ENCODE measurements at regions not wholly inside any gene's neighbourhood (a gene's known extent, or its start where the extent isn't known, plus 50 kb on each side); places are given as distances from the start of the nearest gene placed in this dataset.
"Not testable (repeated sequence)": the region's sequence is repeated elsewhere in the genome, so short reads cannot be mapped to it uniquely, and the experiment has no call there.

DNA sequence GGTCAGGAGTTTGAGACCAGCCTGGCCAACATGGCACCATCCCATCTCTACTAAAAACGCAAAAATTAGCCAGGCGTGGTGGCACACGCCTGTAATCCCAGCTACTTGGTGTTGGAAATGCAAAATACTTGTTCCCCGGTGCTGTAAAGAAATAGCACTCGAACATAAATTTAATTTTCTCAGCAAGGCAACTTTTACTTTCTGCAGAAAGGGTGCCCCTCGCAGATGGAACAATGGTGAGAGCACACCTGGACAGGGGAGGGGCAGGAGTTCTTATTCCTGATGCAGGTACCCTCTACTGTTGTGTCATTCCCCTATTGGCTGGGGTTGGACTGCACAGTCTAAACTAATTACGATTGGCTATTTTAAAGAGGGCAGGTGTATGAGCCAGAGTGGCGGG lies 139.7 kb downstream of the FHIP1A start:
- intact Hi-C loops (cut with micrococcal nuclease) (no loop called here), in situ Hi-C loops (cut with MboI) (no loop called here)
- Histone ChIP-seq H3K9me1 (ENCODE audit: control insufficient read depth, insufficient read depth, low read length) (no peaks in the 10 kb centered on the region), H3K4me3 (no peak overlapping the region), H3K4me1 (replicated peaks in 1 of 2; ENCODE audit: control insufficient read depth in 2 of 2, insufficient read depth in 2 of 2, low read length in 2 of 2) (no peaks in the 10 kb centered on the region), H3K4me2 (ENCODE audit: insufficient read depth, low read length) (no peak overlapping the region), H3K9ac (ENCODE audit: insufficient read depth in 1 of 2, low read depth in 2 of 2, low read length in 2 of 2) (no peak overlapping the region), H2AFZ (ENCODE audit: low read depth, low read length) (no peak overlapping the region), H4K20me1 (replicated peaks; ENCODE audit: control insufficient read depth, insufficient read depth, low read length) (no peaks in the 10 kb centered on the region), H3K9me3 (replicated peaks; ENCODE audit: control insufficient read depth, insufficient read depth, low read depth, low read length) (no peaks in the 10 kb centered on the region), H3K36me3 (ENCODE audit: control insufficient read depth, insufficient read depth, low read length) (no peaks in the 10 kb centered on the region), H3K27ac (ENCODE audit: extremely low read depth, low read depth, low read length) (no peak overlapping the region), H3K27me3 (ENCODE audit: control insufficient read depth in 2 of 2, insufficient read depth in 2 of 2, low read length in 2 of 2) (no peaks in the 10 kb centered on the region), H3K79me2 (ENCODE audit: control insufficient read depth, insufficient read depth, low read length) (no peaks in the 10 kb centered on the region)
- FAIRE-seq (no peak), DNase-seq (ENCODE audit: extremely low read depth in 1 of 4, low spot score in 3 of 4) (no peak), ATAC-seq (no peak)
- ChIA-PET CTCF (ENCODE audit: low intra/inter-chr PET ratio) (no interaction called here), POLR2A (no interaction called here)
- WGBS (ENCODE audit: insufficient coverage, low coverage, missing lambda C conversion rate) = 0% methylated on average over 8 of the region's 8 CpGs
- TF ChIP-seq CBX5 (IDR thresholded peaks at IDR 0.05; ENCODE audit: borderline replicate concordance, low read depth) = peak; percentile 42; the same call in 1 of the 2 replicates
- TF ChIP-seq CEBPB (tag; IDR thresholded peaks at IDR 0.05) = no peak
- TF ChIP-seq, protein P1, sequence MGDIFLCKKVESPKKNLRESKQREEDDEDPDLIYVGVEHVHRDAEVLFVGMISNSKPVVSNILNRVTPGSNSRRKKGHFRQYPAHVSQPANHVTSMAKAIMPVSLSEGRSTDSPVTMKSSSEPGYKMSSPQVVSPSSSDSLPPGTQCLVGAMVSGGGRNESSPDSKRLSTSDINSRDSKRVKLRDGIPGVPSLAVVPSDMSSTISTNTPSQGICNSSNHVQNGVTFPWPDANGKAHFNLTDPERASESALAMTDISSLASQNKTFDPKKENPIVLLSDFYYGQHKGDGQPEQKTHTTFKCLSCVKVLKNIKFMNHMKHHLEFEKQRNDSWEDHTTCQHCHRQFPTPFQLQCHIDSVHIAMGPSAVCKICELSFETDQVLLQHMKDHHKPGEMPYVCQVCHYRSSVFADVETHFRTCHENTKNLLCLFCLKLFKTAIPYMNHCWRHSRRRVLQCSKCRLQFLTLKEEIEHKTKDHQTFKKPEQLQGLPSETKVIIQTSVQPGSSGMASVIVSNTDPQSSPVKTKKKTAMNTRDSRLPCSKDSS (IDR thresholded peaks at IDR 0.05; ENCODE audit: low read depth, partially characterized antibody) = peak; percentile 84
- no peak for TF ChIP-seq ZNF217 (CRISPR knock-in tag; IDR thresholded peaks at IDR 0.05)
- peak in 1 of 2 experiments; percentile 81; a peak in 2 of 3 replicates for TF ChIP-seq CBX3 (IDR thresholded peaks at IDR 0.05; ENCODE audit: borderline replicate concordance in 1 of 2, low read length in 2 of 2)
- no peak for TF ChIP-seq FIP1L1 (IDR thresholded peaks at IDR 0.05; ENCODE audit: low read depth, low read length, poor library complexity, severe bottlenecking)
- BruUV-seq (replicated peaks) = no TSS peak

DNA sequence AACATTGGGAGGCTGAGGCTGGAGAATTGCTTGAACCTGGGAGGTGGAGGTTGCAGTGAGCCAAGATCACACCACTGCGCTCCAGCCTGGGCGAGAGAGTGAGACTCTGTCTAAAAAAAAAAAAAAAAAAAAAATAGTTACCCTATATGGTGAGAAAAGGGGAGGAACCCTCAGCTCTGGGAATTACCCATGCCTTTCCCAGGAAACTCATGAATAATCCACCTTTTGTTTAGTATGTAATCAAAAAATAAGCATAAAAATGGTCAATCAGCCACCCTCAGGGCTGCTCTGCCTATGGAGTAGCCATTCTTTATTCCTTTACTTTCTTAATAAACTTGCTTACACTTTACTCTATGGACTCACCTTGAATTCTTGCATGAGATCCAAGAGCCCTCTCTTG lies 140.4 kb downstream of the FHIP1A start:
- H2AFZ ChIP-seq (ENCODE audit: low read depth, low read length); H3K9ac ChIP-seq (ENCODE audit: insufficient read depth in 1 of 2, low read depth in 2 of 2, low read length in 2 of 2); H3K4me2 ChIP-seq (ENCODE audit: insufficient read depth, low read length); FAIRE-seq; H4K20me1 ChIP-seq (replicated peaks; ENCODE audit: control insufficient read depth, insufficient read depth, low read length); H3K4me1 ChIP-seq (replicated peaks in 1 of 2; ENCODE audit: control insufficient read depth in 2 of 2, insufficient read depth in 2 of 2, low read length in 2 of 2); POLR2A ChIA-PET; CTCF ChIA-PET (ENCODE audit: low intra/inter-chr PET ratio); H3K79me2 ChIP-seq (ENCODE audit: control insufficient read depth, insufficient read depth, low read length); H3K27me3 ChIP-seq (ENCODE audit: control insufficient read depth in 2 of 2, insufficient read depth in 2 of 2, low read length in 2 of 2); intact Hi-C loops (cut with micrococcal nuclease); ATAC-seq; H3K27ac ChIP-seq (ENCODE audit: extremely low read depth, low read depth, low read length); H3K36me3 ChIP-seq (ENCODE audit: control insufficient read depth, insufficient read depth, low read length); H3K4me3 ChIP-seq; BruUV-seq (replicated peaks); H3K9me1 ChIP-seq (ENCODE audit: control insufficient read depth, insufficient read depth, low read length); H3K9me3 ChIP-seq (replicated peaks; ENCODE audit: control insufficient read depth, insufficient read depth, low read depth, low read length); in situ Hi-C loops (cut with MboI); DNase-seq (ENCODE audit: extremely low read depth in 1 of 4, low spot score in 3 of 4): not testable (repeated sequence)
- WGBS (ENCODE audit: insufficient coverage, low coverage, missing lambda C conversion rate) = 0% methylated on average over 1 of the region's 2 CpGs
